HFFc6 (cell line): ENCODE measurements at regions not wholly inside any gene's neighbourhood (a gene's known extent, or its start where the extent isn't known, plus 50 kb on each side); places are given as distances from the start of the nearest gene placed in this dataset.

ENCODE experiments used
- DNase-seq: peaks from one replicate; pipeline ENCODE4 v3.0.0-alpha.2; 2018
- H3K27ac Mint-ChIP-seq: 2 replicates; pipeline ENCODE4 v1.8.0; 2020; ENCODE audit warnings: mild to moderate bottlenecking, mixed read lengths
- H3K27me3 Mint-ChIP-seq: 2 replicates; pipeline ENCODE4 v1.8.0; 2021; ENCODE audit warnings: mild to moderate bottlenecking, moderate library complexity, mixed read lengths; ENCODE audit not compliant: insufficient read depth
- H3K36me3 Mint-ChIP-seq: 2 replicates; pipeline ENCODE4 v1.8.0; 2021; ENCODE audit warnings: low read depth, mixed read lengths
- H3K4me1 Mint-ChIP-seq: 2 replicates; pipeline ENCODE4 v1.8.0; 2020; ENCODE audit warnings: low read depth, mixed read lengths
- H3K4me3 Mint-ChIP-seq: 2 replicates; pipeline ENCODE4 v1.8.0; 2020; ENCODE audit warnings: mild to moderate bottlenecking, moderate library complexity, mixed read lengths
- H3K9me3 Mint-ChIP-seq: 2 replicates; pipeline ENCODE4 v1.8.0; 2020; ENCODE audit warnings: mild to moderate bottlenecking, mixed read lengths
- TF ChIP-seq, protein P1 (sequence below): fragments of 200-600 bp; sonication (generic); IDR thresholded peaks from 2 replicates; pipeline ENCODE4 v1.5.0; 2021; ENCODE audit warnings: antibody characterized with exemption, mild to moderate bottlenecking

DNA sequence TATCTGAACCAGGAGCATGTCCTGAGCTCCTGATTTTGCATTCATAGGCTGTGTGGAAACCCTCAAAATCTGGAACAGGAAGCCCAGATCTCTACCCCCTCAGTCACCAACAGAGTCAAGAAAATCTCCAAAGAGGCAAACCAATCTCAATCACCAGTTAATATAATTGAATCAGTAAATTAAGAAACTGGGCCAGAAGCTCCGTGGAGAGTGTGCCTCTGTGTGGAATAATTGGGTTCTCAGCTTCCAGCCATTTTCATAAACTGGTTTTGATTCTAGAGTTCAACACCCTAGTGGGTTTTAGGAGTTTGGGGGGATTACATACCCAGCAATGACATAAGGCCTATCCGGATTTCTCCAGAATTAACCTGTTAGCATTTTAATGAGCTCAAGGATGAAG, 362.9 kb downstream of the IRX2 start:
- H3K27me3 Mint-ChIP-seq = peaks cover 2% of the 10 kb centered on the region
- no peak overlapping the region for H3K4me3 Mint-ChIP-seq
- H3K27ac Mint-ChIP-seq = no peak overlapping the region
- TF ChIP-seq, protein P1, sequence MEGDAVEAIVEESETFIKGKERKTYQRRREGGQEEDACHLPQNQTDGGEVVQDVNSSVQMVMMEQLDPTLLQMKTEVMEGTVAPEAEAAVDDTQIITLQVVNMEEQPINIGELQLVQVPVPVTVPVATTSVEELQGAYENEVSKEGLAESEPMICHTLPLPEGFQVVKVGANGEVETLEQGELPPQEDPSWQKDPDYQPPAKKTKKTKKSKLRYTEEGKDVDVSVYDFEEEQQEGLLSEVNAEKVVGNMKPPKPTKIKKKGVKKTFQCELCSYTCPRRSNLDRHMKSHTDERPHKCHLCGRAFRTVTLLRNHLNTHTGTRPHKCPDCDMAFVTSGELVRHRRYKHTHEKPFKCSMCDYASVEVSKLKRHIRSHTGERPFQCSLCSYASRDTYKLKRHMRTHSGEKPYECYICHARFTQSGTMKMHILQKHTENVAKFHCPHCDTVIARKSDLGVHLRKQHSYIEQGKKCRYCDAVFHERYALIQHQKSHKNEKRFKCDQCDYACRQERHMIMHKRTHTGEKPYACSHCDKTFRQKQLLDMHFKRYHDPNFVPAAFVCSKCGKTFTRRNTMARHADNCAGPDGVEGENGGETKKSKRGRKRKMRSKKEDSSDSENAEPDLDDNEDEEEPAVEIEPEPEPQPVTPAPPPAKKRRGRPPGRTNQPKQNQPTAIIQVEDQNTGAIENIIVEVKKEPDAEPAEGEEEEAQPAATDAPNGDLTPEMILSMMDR = no peak
- peaks cover 5% of the 10 kb centered on the region; the same call in 1 of the 2 replicates for H3K36me3 Mint-ChIP-seq
- DNase-seq = no peak
- no peaks in the 10 kb centered on the region for H3K4me1 Mint-ChIP-seq
- H3K9me3 Mint-ChIP-seq = peaks cover 38% of the 10 kb centered on the region

DNA sequence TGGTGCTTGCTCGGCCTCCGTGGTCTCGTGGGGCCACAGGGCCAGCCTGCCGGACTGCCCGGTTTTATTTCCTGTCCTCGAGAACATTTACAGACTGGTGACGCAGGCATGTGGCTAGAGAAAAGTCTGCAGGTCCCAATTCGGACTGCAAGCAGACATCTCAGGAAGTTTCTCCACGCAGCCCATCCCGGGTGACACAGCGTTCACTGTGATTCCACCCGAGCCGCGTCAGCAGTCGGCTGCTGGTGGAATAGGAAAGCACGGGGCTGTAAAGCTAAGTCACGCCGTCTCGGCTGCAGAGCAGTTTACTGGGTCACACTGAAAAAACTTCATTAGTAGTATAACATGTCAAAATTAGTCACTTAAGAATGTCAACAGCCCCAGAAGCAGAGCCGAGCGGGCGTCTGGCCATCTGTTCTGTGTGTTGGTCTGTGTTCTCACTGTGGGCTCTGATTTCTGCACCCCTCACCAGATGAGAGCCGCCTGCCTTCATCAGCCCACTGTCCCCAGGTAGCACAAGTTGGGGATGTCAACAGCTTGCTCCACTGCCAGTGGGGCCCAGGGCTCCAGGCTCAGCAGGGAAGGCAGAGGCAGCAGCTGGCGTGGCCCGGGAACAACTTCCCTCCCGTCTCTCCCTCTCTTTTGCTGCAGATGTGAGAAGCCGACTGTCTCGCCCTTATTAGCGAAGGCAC, 363.7 kb downstream of the IRX2 start:
- Mint-ChIP-seq H3K4me3 (no peak overlapping the region), H3K36me3 (peaks cover 5% of the 10 kb centered on the region; the same call in 1 of the 2 replicates), H3K27me3 (peaks cover 2% of the 10 kb centered on the region), H3K4me1 (no peaks in the 10 kb centered on the region), H3K27ac (no peak overlapping the region), H3K9me3 (peaks cover 33% of the 10 kb centered on the region)
- no peak for DNase-seq
- TF ChIP-seq, protein P1 = no peak

DNA sequence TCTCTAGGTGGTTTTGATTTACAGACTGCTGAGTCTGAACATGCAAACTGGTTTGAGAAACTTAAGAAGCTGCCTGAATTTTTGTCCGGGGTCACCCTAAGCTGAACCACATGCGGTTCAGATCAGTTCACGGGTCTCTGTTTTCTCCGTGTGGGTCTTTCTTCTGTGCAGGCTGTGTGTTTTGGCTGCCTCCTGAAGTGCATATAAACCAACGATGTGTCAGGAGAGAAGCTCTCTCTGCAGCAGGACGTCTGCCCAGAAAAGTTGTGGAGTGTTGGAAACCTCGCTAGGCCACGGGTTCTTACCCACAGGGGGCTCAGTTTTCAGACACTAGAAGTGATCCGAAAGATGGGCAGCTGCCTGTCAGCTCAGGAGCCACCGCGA, 364.2 kb downstream of the IRX2 start:
- H3K36me3 Mint-ChIP-seq = peaks cover 5% of the 10 kb centered on the region; the same call in 1 of the 2 replicates
- peaks cover 29% of the 10 kb centered on the region for H3K9me3 Mint-ChIP-seq
- DNase-seq = no peak
- peaks cover 2% of the 10 kb centered on the region for H3K27me3 Mint-ChIP-seq
- no peak overlapping the region for H3K27ac Mint-ChIP-seq
- H3K4me3 Mint-ChIP-seq = no peak overlapping the region
- no peaks in the 10 kb centered on the region for H3K4me1 Mint-ChIP-seq
- TF ChIP-seq, protein P1 = no peak

- TF ChIP-seq, protein P1 = no peak
- no peak overlapping the region for H3K4me3 Mint-ChIP-seq
- no peak overlapping the region for H3K27ac Mint-ChIP-seq
Observed at GRCh38 chr5:2385818-2386217, 365.7 kb downstream of the IRX2 start.

DNA sequence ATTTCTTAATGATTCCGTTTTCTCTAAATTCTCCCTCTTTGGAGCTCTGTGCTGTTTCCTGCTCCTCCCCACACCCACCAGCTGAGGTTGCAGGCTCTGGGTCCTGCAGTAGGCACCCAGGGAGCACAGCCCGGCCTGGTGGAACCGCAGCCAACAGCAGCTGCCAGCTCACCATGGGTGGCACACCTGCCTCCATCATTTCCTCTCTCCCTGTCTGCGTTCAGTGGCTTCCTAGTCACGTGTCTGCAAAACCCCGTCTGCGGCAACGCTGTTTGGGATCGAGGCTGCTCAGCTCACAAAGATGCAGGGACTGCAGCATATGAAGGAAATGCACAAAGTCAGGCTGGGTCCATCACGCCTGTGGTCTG, 367.8 kb downstream of the IRX2 start:
- no peaks in the 10 kb centered on the region for H3K4me1 Mint-ChIP-seq
- H3K4me3 Mint-ChIP-seq = no peak overlapping the region
- H3K27ac Mint-ChIP-seq = no peak overlapping the region
- TF ChIP-seq, protein P1 = no peak
- H3K36me3 Mint-ChIP-seq = no peaks in the 10 kb centered on the region; the same call in 1 of the 2 replicates
- DNase-seq = no peak
- peaks cover 36% of the 10 kb centered on the region for H3K9me3 Mint-ChIP-seq
- H3K27me3 Mint-ChIP-seq = no peaks in the 10 kb centered on the region; the same call in 1 of the 2 replicates

More at GRCh38 chr5:2385818-2386217, 365.7 kb downstream of the IRX2 start:
- peaks cover 2% of the 10 kb centered on the region for H3K27me3 Mint-ChIP-seq
- DNase-seq = no peak
- no peaks in the 10 kb centered on the region for H3K36me3 Mint-ChIP-seq
- H3K9me3 Mint-ChIP-seq = peaks cover 28% of the 10 kb centered on the region
- H3K4me1 Mint-ChIP-seq = no peaks in the 10 kb centered on the region
